ENCODE measurements at regions not wholly inside any gene's neighbourhood (a gene's known extent, or its start where the extent isn't known, plus 50 kb on each side); places are given as distances from the start of the nearest gene placed in this dataset.

DNA sequence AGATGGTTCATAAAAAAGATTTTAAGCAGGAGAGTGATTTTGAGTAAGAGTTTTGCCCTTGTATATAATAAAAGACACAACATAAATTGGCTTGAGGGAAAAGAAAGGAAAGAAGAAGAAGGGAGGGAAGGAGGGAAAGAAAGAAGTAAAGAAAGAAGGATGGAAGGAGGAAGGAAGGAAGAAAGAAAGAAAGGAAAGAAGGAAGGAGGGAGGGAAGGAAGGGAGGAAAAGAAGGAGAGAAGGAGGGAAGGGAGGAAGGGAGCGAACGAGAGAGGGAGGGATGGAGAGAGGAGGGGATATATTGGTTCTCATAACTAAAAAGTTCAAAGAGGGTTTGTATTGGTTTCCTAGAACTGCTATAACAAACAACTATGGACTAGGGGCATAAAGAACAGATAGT, 62.2 kb upstream of the PAX7 start:
- no peaks in the 10 kb centered on the region for H3K9me3 ChIP-seq (replicated peaks; ENCODE audit: control insufficient read depth, insufficient read depth, low read depth, low read length)
- DNase-seq (ENCODE audit: extremely low read depth in 1 of 4, low spot score in 3 of 4) = no peak
- CTCF ChIA-PET (ENCODE audit: low intra/inter-chr PET ratio) = no interaction called here
- no peaks in the 10 kb centered on the region for H3K79me2 ChIP-seq (ENCODE audit: control insufficient read depth, insufficient read depth, low read length)
- peaks cover 10% of the 10 kb centered on the region for H4K20me1 ChIP-seq (replicated peaks; ENCODE audit: control insufficient read depth, insufficient read depth, low read length)
- H2AFZ ChIP-seq (ENCODE audit: low read depth, low read length) = no peak overlapping the region
- no peak overlapping the region for H3K27ac ChIP-seq (ENCODE audit: extremely low read depth, low read depth, low read length)
- WGBS (ENCODE audit: insufficient coverage, low coverage, missing lambda C conversion rate) = no CpG with 5 or more reads among the region's 2 CpGs
- ATAC-seq = no peak
- BruUV-seq (replicated peaks) = no TSS peak
- no peaks in the 10 kb centered on the region for H3K36me3 ChIP-seq (ENCODE audit: control insufficient read depth, insufficient read depth, low read length)
- intact Hi-C loops (cut with micrococcal nuclease) = no loop called here
- H3K27me3 ChIP-seq (ENCODE audit: control insufficient read depth in 2 of 2, insufficient read depth in 2 of 2, low read length in 2 of 2) = peaks cover 5 to 44% of the 10 kb centered on the region in 2 experiments; a peak in 3 of 5 replicates
- no peaks in the 10 kb centered on the region for H3K4me1 ChIP-seq (replicated peaks in 1 of 2; ENCODE audit: control insufficient read depth in 2 of 2, insufficient read depth in 2 of 2, low read length in 2 of 2)
- no peak for FAIRE-seq
- H3K9me1 ChIP-seq (ENCODE audit: control insufficient read depth, insufficient read depth, low read length) = no peaks in the 10 kb centered on the region
- H3K9ac ChIP-seq (ENCODE audit: insufficient read depth in 1 of 2, low read depth in 2 of 2, low read length in 2 of 2) = no peak overlapping the region
- no peak overlapping the region for H3K4me3 ChIP-seq
- in situ Hi-C loops (cut with MboI) = no loop called here
- H3K4me2 ChIP-seq (ENCODE audit: insufficient read depth, low read length) = no peak overlapping the region
- POLR2A ChIA-PET = no interaction called here
- TF ChIP-seq LEF1 (IDR thresholded peaks at IDR 0.05) = no peak
- TF ChIP-seq, protein P1, sequence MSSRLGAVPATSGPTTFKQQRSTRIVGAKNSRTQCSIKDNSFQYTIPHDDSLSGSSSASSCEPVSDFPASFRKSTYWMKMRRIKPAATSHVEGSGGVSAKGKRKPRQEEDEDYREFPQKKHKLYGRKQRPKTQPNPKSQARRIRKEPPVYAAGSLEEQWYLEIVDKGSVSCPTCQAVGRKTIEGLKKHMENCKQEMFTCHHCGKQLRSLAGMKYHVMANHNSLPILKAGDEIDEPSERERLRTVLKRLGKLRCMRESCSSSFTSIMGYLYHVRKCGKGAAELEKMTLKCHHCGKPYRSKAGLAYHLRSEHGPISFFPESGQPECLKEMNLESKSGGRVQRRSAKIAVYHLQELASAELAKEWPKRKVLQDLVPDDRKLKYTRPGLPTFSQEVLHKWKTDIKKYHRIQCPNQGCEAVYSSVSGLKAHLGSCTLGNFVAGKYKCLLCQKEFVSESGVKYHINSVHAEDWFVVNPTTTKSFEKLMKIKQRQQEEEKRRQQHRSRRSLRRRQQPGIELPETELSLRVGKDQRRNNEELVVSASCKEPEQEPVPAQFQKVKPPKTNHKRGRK (tag; IDR thresholded peaks at IDR 0.05) = 0 out of 2 replicates have a peak, but pooled peaks have one; percentile 15
- TF ChIP-seq CREBBP (IDR thresholded peaks at IDR 0.05; ENCODE audit: low read depth, low read length) = no peak
- TF ChIP-seq, protein P2, sequence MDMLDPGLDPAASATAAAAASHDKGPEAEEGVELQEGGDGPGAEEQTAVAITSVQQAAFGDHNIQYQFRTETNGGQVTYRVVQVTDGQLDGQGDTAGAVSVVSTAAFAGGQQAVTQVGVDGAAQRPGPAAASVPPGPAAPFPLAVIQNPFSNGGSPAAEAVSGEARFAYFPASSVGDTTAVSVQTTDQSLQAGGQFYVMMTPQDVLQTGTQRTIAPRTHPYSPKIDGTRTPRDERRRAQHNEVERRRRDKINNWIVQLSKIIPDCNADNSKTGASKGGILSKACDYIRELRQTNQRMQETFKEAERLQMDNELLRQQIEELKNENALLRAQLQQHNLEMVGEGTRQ (CRISPR knock-in tag; IDR thresholded peaks at IDR 0.05) = no peak
- no peak for TF ChIP-seq RBM14 (IDR thresholded peaks at IDR 0.05; ENCODE audit: borderline replicate concordance, insufficient read depth, low read depth, low read length)
- TF ChIP-seq, protein P3, sequence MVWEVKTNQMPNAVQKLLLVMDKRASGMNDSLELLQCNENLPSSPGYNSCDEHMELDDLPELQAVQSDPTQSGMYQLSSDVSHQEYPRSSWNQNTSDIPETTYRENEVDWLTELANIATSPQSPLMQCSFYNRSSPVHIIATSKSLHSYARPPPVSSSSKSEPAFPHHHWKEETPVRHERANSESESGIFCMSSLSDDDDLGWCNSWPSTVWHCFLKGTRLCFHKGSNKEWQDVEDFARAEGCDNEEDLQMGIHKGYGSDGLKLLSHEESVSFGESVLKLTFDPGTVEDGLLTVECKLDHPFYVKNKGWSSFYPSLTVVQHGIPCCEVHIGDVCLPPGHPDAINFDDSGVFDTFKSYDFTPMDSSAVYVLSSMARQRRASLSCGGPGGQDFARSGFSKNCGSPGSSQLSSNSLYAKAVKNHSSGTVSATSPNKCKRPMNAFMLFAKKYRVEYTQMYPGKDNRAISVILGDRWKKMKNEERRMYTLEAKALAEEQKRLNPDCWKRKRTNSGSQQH (CRISPR knock-in tag; IDR thresholded peaks at IDR 0.05) = 0 out of 2 replicates have a peak, but pooled peaks have one; percentile 50
- no peak for TF ChIP-seq ESRRA (IDR thresholded peaks at IDR 0.05; ENCODE audit: borderline replicate concordance, low read depth)
- TF ChIP-seq, protein P4, sequence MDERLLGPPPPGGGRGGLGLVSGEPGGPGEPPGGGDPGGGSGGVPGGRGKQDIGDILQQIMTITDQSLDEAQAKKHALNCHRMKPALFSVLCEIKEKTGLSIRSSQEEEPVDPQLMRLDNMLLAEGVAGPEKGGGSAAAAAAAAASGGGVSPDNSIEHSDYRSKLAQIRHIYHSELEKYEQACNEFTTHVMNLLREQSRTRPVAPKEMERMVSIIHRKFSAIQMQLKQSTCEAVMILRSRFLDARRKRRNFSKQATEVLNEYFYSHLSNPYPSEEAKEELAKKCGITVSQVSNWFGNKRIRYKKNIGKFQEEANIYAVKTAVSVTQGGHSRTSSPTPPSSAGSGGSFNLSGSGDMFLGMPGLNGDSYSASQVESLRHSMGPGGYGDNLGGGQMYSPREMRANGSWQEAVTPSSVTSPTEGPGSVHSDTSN (CRISPR knock-in tag; IDR thresholded peaks at IDR 0.05; ENCODE audit: low read depth) = no peak
- TF ChIP-seq, protein P4 (tag; conservative IDR thresholded peaks at IDR 0.05; ENCODE audit: low read depth) = no peak
- TF ChIP-seq GATAD2A (IDR thresholded peaks at IDR 0.05) = no peak
